Esophagus (tissue), 2 donors: ENCODE measurements at regions not wholly inside any gene's neighbourhood (a gene's known extent, or its start where the extent isn't known, plus 50 kb on each side); places are given as distances from the start of the nearest gene placed in this dataset.
"Not testable (repeated sequence)": the region's sequence is repeated elsewhere in the genome, so short reads cannot be mapped to it uniquely, and the experiment has no call there.

ENCODE experiments used
- H3K27ac ChIP-seq, 2 donors: one replicate each; pipeline ENCODE4 v1.5.1; 2013; ENCODE audit warnings: low read depth in 2 of 2, mild to moderate bottlenecking in 2 of 2, inconsistent platforms in 1 of 2, low read length in 1 of 2, moderate library complexity in 1 of 2
- H3K27me3 ChIP-seq, 2 donors: one replicate each; pipeline ENCODE4 v1.6.1; 2013; ENCODE audit warnings: low read length in 2 of 2, control low read depth in 1 of 2, mild to moderate bottlenecking in 1 of 2; ENCODE audit not compliant: insufficient read depth in 2 of 2, control insufficient read depth in 1 of 2
- H3K36me3 ChIP-seq, 2 donors: one replicate each; pipeline ENCODE4 v1.6.1; 2013; ENCODE audit warnings: low read length in 1 of 2; ENCODE audit not compliant: control insufficient read depth in 2 of 2, insufficient read depth in 2 of 2
- H3K4me1 ChIP-seq, 2 donors: one replicate each; pipeline ENCODE4 v1.6.1; 2013; ENCODE audit warnings: low read length in 1 of 2; ENCODE audit not compliant: control insufficient read depth in 2 of 2, insufficient read depth in 2 of 2
- H3K4me3 ChIP-seq, 2 donors: one replicate each; pipeline ENCODE4 v1.5.1; 2013; ENCODE audit warnings: low read length in 2 of 2, mild to moderate bottlenecking in 2 of 2, low read depth in 1 of 2, moderate library complexity in 1 of 2
- H3K9me3 ChIP-seq, 2 donors: one replicate each; pipeline ENCODE4 v1.6.1; 2013; ENCODE audit warnings: mild to moderate bottlenecking in 2 of 2, low read depth in 1 of 2, low read length in 1 of 2, moderate library complexity in 1 of 2; ENCODE audit not compliant: control insufficient read depth in 2 of 2, insufficient read depth in 1 of 2
- WGBS, 2 donors: extraction: QIAGEN DNeasy Blood & Tissue Kit; methylation state at CpG; one replicate each; pipeline ENCODE4 v1.1.7; 2013; 5-methylcytosine and 5-hydroxymethylcytosine counted together
- donor health status: healthy with polysubstance abuse.
- donor health status: Bipolar disorder and iron deficiency.

GRCh38 chr20:56748476-56749377 is 119.6 kb downstream of the TFAP2C start:
- Histone ChIP-seq H3K27ac (peak overlapping the region in 1 of 2 donors; percentile 53), H3K27me3 (no peaks in the 10 kb centered on the region), H3K4me3 (no peak overlapping the region), H3K36me3 (no peaks in the 10 kb centered on the region), H3K9me3 (peaks cover 0 to 3% of the 10 kb centered on the region in 2 donors), H3K4me1 (peaks cover 2 to 8% of the 10 kb centered on the region in 2 donors)
- 50 to 52% methylated on average over 8 of the region's 8 CpGs for WGBS, 2 donors

- 34 to 37% methylated on average over 10 to 17 of the region's 17 CpGs for WGBS, 2 donors
- H3K27me3 ChIP-seq: no peaks in the 10 kb centered on the region
- no peak overlapping the region for H3K27ac ChIP-seq
These were observed 121.3 kb downstream of the TFAP2C start for GRCh38 chr20:56750430-56750829.

DNA sequence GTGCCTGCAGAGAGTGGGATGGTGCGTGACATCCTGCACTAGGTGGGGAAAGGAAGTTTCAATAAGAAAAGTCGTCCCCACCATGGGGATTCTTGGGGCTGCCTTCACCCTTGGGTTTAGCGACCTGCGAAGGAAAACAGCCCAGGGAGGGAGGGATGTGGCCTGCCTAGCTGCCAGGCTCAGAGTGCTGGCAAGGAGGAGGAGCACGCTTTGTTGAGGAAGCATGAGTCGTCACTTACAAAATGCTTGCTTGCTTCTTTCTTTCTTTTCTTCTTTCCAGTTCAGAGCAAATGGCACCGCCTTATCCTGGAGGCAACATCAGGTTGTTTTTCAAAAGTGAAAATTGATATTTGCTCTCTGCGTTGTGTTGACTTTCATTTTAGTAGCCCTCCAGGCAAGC is 123.2 kb downstream of the TFAP2C start:
- Histone ChIP-seq H3K27me3 (no peaks in the 10 kb centered on the region), H3K4me3 (no peak overlapping the region), H3K36me3 (no peaks in the 10 kb centered on the region), H3K9me3 (peaks cover 0 to 3% of the 10 kb centered on the region in 2 donors), H3K4me1 (peaks cover 2 to 8% of the 10 kb centered on the region in 2 donors), H3K27ac (peak overlapping the region; percentile 24 to 75)
- 31 to 48% methylated on average over 8 of the region's 8 CpGs for WGBS, 2 donors

More at GRCh38 chr20:56750430-56750829, 121.3 kb downstream of the TFAP2C start:
- H3K9me3 ChIP-seq: peaks cover 0 to 3% of the 10 kb centered on the region in 2 donors
- peaks cover 2 to 8% of the 10 kb centered on the region in 2 donors for H3K4me1 ChIP-seq
- H3K36me3 ChIP-seq: no peaks in the 10 kb centered on the region
- no peak overlapping the region for H3K4me3 ChIP-seq

DNA sequence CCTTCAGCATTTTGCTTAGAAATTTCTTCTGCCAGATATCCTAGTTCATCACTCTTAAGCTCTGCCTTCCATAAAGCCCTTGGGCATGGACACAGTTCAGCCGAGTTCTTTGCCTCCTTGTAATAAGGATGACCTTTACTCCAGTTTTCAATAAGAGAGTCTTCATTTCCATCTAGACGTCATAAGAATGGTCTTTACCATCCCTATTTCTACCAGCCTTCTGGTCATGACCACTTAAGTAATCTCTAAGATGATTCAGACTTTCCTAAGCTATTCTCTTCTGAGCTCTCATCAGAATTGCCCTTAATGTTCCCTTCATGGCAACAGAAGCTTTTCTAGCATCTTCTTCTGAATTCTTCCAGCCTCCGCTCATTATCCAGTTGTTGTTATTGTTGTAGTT is 126.1 kb downstream of the TFAP2C start:
- no peaks in the 10 kb centered on the region for H3K36me3 ChIP-seq
- no peaks in the 10 kb centered on the region for H3K27me3 ChIP-seq
- WGBS, 2 donors: 72 to 74% methylated on average over 3 of the region's 3 CpGs
- no peak overlapping the region for H3K27ac ChIP-seq
- peaks cover 2 to 13% of the 10 kb centered on the region in 2 donors for H3K4me1 ChIP-seq
- H3K9me3 ChIP-seq: peaks cover 3% of the 10 kb centered on the region in 2 donors
- H3K4me3 ChIP-seq: no peak overlapping the region

GRCh38 chr20:56756658-56757057 is 127.6 kb downstream of the TFAP2C start:
- H3K27ac ChIP-seq, H3K4me3 ChIP-seq, H3K27me3 ChIP-seq, H3K36me3 ChIP-seq, H3K9me3 ChIP-seq, H3K4me1 ChIP-seq: not testable (repeated sequence)
- 84 to 86% methylated on average over 5 of the region's 5 CpGs for WGBS, 2 donors

- no peaks in the 10 kb centered on the region for H3K36me3 ChIP-seq
- H3K4me3 ChIP-seq: no peak overlapping the region
- peaks cover 0 to 3% of the 10 kb centered on the region in 2 donors for H3K9me3 ChIP-seq
- no peak overlapping the region for H3K27ac ChIP-seq
- 35 to 40% methylated on average over 3 of the region's 3 CpGs for WGBS, 2 donors
- H3K4me1 ChIP-seq: peaks cover 0 to 4% of the 10 kb centered on the region in 2 donors
- no peaks in the 10 kb centered on the region for H3K27me3 ChIP-seq
These were observed 129.6 kb downstream of the TFAP2C start for GRCh38 chr20:56758706-56759105.

- H3K27me3 ChIP-seq: no peaks in the 10 kb centered on the region
- no peak overlapping the region for H3K4me3 ChIP-seq
- H3K27ac ChIP-seq: no peak overlapping the region
- WGBS, 2 donors: 59 to 68% methylated on average over 8 of the region's 8 CpGs
- peaks cover 0 to 4% of the 10 kb centered on the region in 2 donors for H3K4me1 ChIP-seq
- H3K36me3 ChIP-seq: no peaks in the 10 kb centered on the region
- H3K9me3 ChIP-seq: peaks cover 0 to 6% of the 10 kb centered on the region in 2 donors
These were observed 130.7 kb downstream of the TFAP2C start for GRCh38 chr20:56759741-56760278.

DNA sequence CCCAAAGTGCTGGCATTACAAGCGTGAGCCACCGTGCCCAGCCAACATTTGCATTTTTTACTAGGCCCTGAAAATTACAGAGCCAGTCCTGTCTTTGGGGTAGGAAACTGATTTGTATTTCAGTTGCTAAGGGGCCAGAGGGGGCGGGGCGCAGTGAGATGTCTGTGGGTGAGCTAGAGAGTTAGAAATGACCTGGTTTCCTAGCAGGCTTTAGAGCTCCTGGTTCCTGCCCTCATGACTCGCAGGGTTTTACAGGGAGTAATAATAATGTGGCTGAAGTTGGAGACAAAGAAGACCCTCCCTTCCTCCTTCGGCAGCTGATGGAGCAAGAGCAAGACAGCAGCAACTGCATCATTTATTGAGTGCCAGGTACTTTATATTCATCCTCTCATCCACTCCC is 131.5 kb downstream of the TFAP2C start:
- peak overlapping the region in 1 of 2 donors; percentile 16 for H3K27ac ChIP-seq
- no peak overlapping the region for H3K4me3 ChIP-seq
- peaks cover 0 to 6% of the 10 kb centered on the region in 2 donors for H3K9me3 ChIP-seq
- 83 to 86% methylated on average over 6 of the region's 6 CpGs for WGBS, 2 donors
- no peaks in the 10 kb centered on the region for H3K36me3 ChIP-seq
- H3K27me3 ChIP-seq: no peaks in the 10 kb centered on the region
- H3K4me1 ChIP-seq: peaks cover 0 to 6% of the 10 kb centered on the region in 2 donors

DNA sequence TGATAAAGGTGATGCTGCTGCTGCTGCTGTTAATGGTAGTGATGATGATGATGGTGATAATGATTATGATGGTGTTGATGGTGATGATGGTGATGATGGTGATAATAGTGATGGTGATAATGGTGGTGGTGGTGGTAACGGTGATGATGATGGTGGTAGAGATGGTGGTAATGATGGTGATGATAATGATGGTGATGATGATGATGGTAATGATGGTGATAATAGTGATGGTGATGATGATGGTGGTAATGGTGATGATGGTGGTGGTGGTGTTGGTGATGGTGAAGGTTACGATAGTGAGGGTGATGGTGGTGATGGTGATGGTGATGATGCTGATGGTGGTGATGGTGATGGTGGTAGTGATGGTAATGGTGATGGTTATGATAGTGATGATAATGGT is 132.3 kb downstream of the TFAP2C start:
- Histone ChIP-seq H3K27me3 (no peaks in the 10 kb centered on the region), H3K36me3 (no peaks in the 10 kb centered on the region), H3K4me1 (peaks cover 0 to 6% of the 10 kb centered on the region in 2 donors), H3K27ac (no peak overlapping the region), H3K4me3 (no peak overlapping the region), H3K9me3 (peaks cover 0 to 6% of the 10 kb centered on the region in 2 donors)
- WGBS, 2 donors: 93 to 97% methylated on average over 2 of the region's 2 CpGs
